Cardiac fibroblast (primary cell): ENCODE measurements at regions not wholly inside any gene's neighbourhood (a gene's known extent, or its start where the extent isn't known, plus 50 kb on each side); places are given as distances from the start of the nearest gene placed in this dataset.

ENCODE experiments used
- DNase-seq, 2 donors: peaks; one replicate each; pipeline versions ENCODE4 v3.0.0 to v3.0.0-alpha.2; 2010; ENCODE audit warnings: low read depth in 2 of 2
- H3K4me3 ChIP-seq, 2 donors: replicated peaks in 1 of 2; 1 replicate in 1 of 2; 2 replicates in 1 of 2; pipeline ENCODE4 v1.5.1; 2011; ENCODE audit warnings: low read depth in 2 of 2, low read length in 2 of 2, mild to moderate bottlenecking in 2 of 2, moderate library complexity in 1 of 2
- CTCF ChIP-seq: IDR thresholded peaks from one replicate; pipeline ENCODE4 v1.5.1; 2011; ENCODE audit warnings: low read depth, mild to moderate bottlenecking, low read length, inconsistent platforms

- no peak for TF ChIP-seq CTCF
- H3K4me3 ChIP-seq: no peak overlapping the region
- no peak for DNase-seq
Measured at GRCh38 chr9:135006911-135007570, 80.4 kb upstream of the OLFM1 start.

- no peak overlapping the region for H3K4me3 ChIP-seq
- DNase-seq: no peak
- no peak for TF ChIP-seq CTCF
Measured at GRCh38 chr9:135007601-135008000, 79.9 kb upstream of the OLFM1 start.

- no peak overlapping the region for H3K4me3 ChIP-seq
- no peak for DNase-seq
- TF ChIP-seq CTCF: no peak
Measured at GRCh38 chr9:135008416-135008815, 79.1 kb upstream of the OLFM1 start.

- no peak for TF ChIP-seq CTCF
Measured at GRCh38 chr9:135009051-135009560, 78.4 kb upstream of the OLFM1 start.

GRCh38 chr9:135009794-135010585 lies 77.5 kb upstream of the OLFM1 start:
- no peak for DNase-seq
- no peak for TF ChIP-seq CTCF
- H3K4me3 ChIP-seq: no peak overlapping the region

More at GRCh38 chr9:135009051-135009560, 78.4 kb upstream of the OLFM1 start:
- no peak for DNase-seq
- no peak overlapping the region for H3K4me3 ChIP-seq

GRCh38 chr9:135010586-135010860 lies 76.9 kb upstream of the OLFM1 start:
- no peak for DNase-seq
- H3K4me3 ChIP-seq: no peak overlapping the region
- TF ChIP-seq CTCF: no peak
